Nephron (organoid): ENCODE measurements at regions not wholly inside any gene's neighbourhood (a gene's known extent, or its start where the extent isn't known, plus 50 kb on each side); places are given as distances from the start of the nearest gene placed in this dataset.

Experiments used
- H3K27ac Mint-ChIP-seq, 3 experiments: 2 replicates each; pipeline ENCODE4 v1.8.0; 2020; ENCODE audit warnings: mixed read lengths in 3 of 3, mild to moderate bottlenecking in 2 of 3, moderate library complexity in 1 of 3
- H3K27me3 Mint-ChIP-seq: 2 replicates; pipeline ENCODE4 v1.8.0; 2021; ENCODE audit warnings: low read depth, mild to moderate bottlenecking, moderate library complexity, mixed read lengths
- H3K36me3 Mint-ChIP-seq: 2 replicates; pipeline ENCODE4 v1.8.0; 2020; ENCODE audit warnings: low read depth, mixed read lengths
- H3K4me1 Mint-ChIP-seq: 2 replicates; pipeline ENCODE4 v1.8.0; 2020; ENCODE audit warnings: mixed read lengths
- H3K4me3 Mint-ChIP-seq, 3 experiments: 2 replicates each; pipeline ENCODE4 v1.8.0; 2020; ENCODE audit warnings: mild to moderate bottlenecking in 3 of 3, mixed read lengths in 3 of 3, moderate library complexity in 2 of 3
- H3K9me3 Mint-ChIP-seq: 2 replicates; pipeline ENCODE4 v1.8.0; 2020; ENCODE audit warnings: mixed read lengths
- TF ChIP-seq, protein P1 (sequence below), 3 experiments: fragments of 200-600 bp; sonication (generic); IDR thresholded peaks; one replicate each; pipeline ENCODE4 v1.5.0; 2021; ENCODE audit warnings: antibody characterized with exemption in 3 of 3; ENCODE audit not compliant: unreplicated experiment in 3 of 3

DNA sequence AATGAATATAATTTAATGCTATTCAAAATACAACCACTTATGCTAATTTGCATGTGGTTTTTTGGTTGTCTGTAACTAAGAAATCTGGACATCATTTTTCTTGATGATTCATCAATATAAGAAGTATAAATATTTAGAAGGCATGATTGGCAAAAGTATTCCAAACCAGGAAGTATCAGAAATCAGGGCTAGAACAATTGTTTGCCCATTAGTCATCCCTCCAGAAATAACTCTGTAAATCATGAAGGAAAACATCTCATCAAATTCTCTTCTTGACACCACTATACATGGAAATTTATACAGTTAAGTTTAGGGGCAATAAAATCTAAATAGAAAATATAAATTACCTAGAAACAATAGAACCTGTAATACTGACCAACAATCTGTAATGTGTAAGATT lies 554.7 kb upstream of the HS3ST5 start:
- Mint-ChIP-seq H3K4me3 (no peak overlapping the region), H3K27me3 (no peaks in the 10 kb centered on the region), H3K4me1 (peaks cover 3% of the 10 kb centered on the region), H3K36me3 (no peaks in the 10 kb centered on the region), H3K27ac (no peak overlapping the region), H3K9me3 (peaks cover 11% of the 10 kb centered on the region)
- TF ChIP-seq, protein P1, sequence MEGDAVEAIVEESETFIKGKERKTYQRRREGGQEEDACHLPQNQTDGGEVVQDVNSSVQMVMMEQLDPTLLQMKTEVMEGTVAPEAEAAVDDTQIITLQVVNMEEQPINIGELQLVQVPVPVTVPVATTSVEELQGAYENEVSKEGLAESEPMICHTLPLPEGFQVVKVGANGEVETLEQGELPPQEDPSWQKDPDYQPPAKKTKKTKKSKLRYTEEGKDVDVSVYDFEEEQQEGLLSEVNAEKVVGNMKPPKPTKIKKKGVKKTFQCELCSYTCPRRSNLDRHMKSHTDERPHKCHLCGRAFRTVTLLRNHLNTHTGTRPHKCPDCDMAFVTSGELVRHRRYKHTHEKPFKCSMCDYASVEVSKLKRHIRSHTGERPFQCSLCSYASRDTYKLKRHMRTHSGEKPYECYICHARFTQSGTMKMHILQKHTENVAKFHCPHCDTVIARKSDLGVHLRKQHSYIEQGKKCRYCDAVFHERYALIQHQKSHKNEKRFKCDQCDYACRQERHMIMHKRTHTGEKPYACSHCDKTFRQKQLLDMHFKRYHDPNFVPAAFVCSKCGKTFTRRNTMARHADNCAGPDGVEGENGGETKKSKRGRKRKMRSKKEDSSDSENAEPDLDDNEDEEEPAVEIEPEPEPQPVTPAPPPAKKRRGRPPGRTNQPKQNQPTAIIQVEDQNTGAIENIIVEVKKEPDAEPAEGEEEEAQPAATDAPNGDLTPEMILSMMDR (IDR thresholded peaks at IDR 0.05; ENCODE audit: unreplicated experiment in 3 of 3), result no peak

DNA sequence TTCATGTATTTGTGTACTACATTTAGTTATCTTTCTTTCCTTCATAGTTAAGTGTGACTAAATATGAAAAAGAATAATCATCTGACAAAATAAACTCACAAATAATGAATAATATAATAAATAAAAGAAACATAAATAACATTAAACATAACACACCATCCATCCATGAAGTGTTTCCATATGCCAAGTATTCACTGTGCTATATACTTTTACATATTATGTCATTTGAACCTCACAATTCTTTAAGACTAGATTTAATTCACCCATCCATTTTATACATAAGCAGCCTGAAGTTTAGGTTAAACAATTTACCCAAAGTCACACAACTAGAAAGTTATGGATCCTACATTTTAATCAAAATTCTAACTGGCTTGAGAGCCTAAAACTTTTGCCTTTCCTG lies 549.4 kb upstream of the HS3ST5 start:
- H3K4me1 Mint-ChIP-seq, result peaks cover 5% of the 10 kb centered on the region
- H3K9me3 Mint-ChIP-seq, result no peaks in the 10 kb centered on the region
- H3K36me3 Mint-ChIP-seq, result no peaks in the 10 kb centered on the region
- peak overlapping the region in 2 of 3 experiments; percentile 23 to 30 for H3K27ac Mint-ChIP-seq
- H3K4me3 Mint-ChIP-seq, result no peak overlapping the region
- no peaks in the 10 kb centered on the region for H3K27me3 Mint-ChIP-seq
- TF ChIP-seq, protein P1 (IDR thresholded peaks at IDR 0.05; ENCODE audit: unreplicated experiment in 3 of 3), result no peak

DNA sequence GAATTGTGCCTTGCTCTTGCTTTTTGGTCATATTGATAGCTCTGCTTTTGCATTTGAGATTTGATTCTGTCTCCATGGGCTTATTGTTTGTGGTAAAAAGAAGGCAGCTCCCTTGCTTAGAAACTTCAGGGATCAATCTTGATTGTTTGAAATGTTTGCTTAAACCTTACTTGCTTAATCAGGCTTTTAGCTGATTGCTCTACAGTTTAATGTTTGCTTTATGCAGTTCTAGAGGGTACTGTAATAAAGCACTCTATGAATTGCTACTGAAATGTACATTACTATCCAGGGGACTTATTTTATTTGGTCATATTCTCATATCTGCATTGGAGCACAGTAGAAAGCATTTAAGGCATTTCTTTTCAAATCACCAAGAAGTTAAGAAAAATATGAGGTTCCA lies 545.4 kb upstream of the HS3ST5 start:
- H3K9me3 Mint-ChIP-seq, result no peaks in the 10 kb centered on the region
- TF ChIP-seq, protein P1 (IDR thresholded peaks at IDR 0.05; ENCODE audit: unreplicated experiment in 3 of 3), result no peak
- no peak overlapping the region for H3K4me3 Mint-ChIP-seq
- no peaks in the 10 kb centered on the region for H3K27me3 Mint-ChIP-seq
- no peaks in the 10 kb centered on the region for H3K36me3 Mint-ChIP-seq
- no peak overlapping the region for H3K27ac Mint-ChIP-seq
- H3K4me1 Mint-ChIP-seq, result peaks cover 5% of the 10 kb centered on the region

DNA sequence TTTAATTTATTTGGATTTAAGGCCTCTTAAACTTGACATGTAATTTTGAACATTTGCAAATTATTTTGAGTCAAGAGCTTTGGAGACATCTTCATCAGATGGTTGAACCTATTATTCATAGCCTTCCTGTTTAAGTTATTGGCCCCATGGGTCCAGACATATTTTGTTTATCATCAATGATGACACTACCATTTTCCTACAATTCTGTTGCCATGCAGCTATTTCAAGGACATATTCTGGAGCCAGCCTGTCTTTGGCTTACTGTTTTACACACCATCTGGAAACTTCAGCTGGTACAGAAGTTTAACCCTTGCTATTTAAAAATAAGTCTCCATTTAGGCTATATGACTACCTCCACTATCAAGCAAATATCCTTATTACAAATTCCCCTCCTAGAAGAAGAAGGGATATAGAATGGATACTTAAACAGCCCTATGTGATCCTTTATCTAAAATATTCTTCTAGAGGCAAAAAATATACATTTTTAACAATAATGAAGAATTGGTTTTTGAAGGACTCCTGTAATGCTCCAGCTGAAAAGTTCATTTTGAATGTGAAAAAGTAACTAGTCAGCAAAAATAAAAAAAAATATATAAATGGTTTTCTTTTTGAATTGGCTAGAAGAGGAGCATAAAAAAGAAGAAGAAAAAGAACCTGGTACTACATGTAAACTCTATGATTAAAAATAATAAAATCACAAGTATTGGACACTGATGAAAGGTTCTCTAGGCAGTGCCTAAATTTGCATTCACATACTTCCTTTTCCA lies 544.0 kb upstream of the HS3ST5 start:
- no peaks in the 10 kb centered on the region for H3K4me1 Mint-ChIP-seq
- no peak overlapping the region for H3K4me3 Mint-ChIP-seq
- H3K27me3 Mint-ChIP-seq, result no peaks in the 10 kb centered on the region
- H3K27ac Mint-ChIP-seq, result no peak overlapping the region
- no peaks in the 10 kb centered on the region for H3K9me3 Mint-ChIP-seq
- TF ChIP-seq, protein P1 (IDR thresholded peaks at IDR 0.05; ENCODE audit: unreplicated experiment in 3 of 3), result no peak
- no peaks in the 10 kb centered on the region for H3K36me3 Mint-ChIP-seq

DNA sequence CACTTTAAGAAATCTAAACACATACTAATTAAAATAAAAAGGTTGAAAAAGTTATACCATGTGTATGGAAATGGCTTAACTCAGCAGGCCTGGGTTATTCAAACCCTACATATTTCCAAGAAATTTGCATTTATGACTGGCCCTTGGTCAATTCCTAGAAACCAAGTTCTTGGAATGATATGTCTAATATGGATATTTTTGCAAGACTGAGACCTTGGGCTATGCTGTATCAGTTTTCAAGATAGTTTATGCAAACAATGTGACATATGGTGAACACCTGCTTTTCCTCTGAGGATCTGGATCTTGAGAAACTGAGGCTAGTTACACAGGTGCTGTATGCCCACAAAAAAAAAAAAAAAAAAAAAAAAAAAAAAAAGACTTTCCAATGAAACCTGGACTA lies 536.9 kb upstream of the HS3ST5 start:
- Mint-ChIP-seq H3K4me1 (no peaks in the 10 kb centered on the region), H3K27me3 (no peaks in the 10 kb centered on the region), H3K4me3 (no peak overlapping the region), H3K27ac (no peak overlapping the region), H3K36me3 (no peaks in the 10 kb centered on the region), H3K9me3 (no peaks in the 10 kb centered on the region)
- TF ChIP-seq, protein P1 (IDR thresholded peaks at IDR 0.05; ENCODE audit: unreplicated experiment in 3 of 3), result no peak

DNA sequence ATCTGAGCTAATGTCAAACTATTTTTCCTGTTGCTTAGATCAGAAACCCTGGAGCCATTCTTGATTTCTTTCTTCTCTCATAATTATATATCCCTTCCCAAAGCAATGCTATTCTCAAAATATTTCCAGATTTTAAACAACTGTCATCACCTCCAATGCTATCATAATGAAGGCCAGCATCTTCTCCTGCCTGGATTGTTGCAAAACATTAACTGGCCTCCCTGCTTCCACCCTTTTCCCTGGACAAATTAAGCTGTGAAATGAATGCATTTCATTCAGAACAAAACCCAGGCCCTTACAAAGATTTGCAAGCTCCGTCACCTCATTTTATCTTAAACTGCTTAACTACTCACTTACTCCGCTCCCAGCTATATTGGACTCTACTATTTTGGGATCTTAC lies 535.3 kb upstream of the HS3ST5 start:
- no peaks in the 10 kb centered on the region for H3K9me3 Mint-ChIP-seq
- H3K4me1 Mint-ChIP-seq, result no peaks in the 10 kb centered on the region
- TF ChIP-seq, protein P1 (IDR thresholded peaks at IDR 0.05; ENCODE audit: unreplicated experiment in 3 of 3), result no peak
- no peak overlapping the region for H3K4me3 Mint-ChIP-seq
- no peak overlapping the region for H3K27ac Mint-ChIP-seq
- H3K36me3 Mint-ChIP-seq, result no peaks in the 10 kb centered on the region
- no peaks in the 10 kb centered on the region for H3K27me3 Mint-ChIP-seq
